H4 (cell line): ENCODE measurements at regions not wholly inside any gene's neighbourhood (a gene's known extent, or its start where the extent isn't known, plus 50 kb on each side); places are given as distances from the start of the nearest gene placed in this dataset.
A peak's percentile ranks its signal among the peaks of the same experiment; 100 is the strongest.
"Not testable (repeated sequence)": the region's sequence is repeated elsewhere in the genome, so short reads cannot be mapped to it uniquely, and the experiment has no call there.

Source experiments
- DNase-seq: peaks from one replicate; pipeline ENCODE4 v3.0.0-alpha.2; 2015; ENCODE audit warnings: low spot score

GRCh38 chr13:106099765-106100164, 435.7 kb downstream of the EFNB2 start:
- no peak for DNase-seq

GRCh38 chr13:106098778-106099177, 436.7 kb downstream of the EFNB2 start:
- no peak for DNase-seq

GRCh38 chr13:106096661-106097092, 438.8 kb downstream of the EFNB2 start:
- DNase-seq = no peak

GRCh38 chr13:106095919-106096318, 439.5 kb downstream of the EFNB2 start:
- no peak for DNase-seq

- no peak for DNase-seq
Measured at GRCh38 chr13:106095406-106095805, 440.1 kb downstream of the EFNB2 start.

GRCh38 chr13:106090001-106090400, 445.5 kb downstream of the EFNB2 start:
- DNase-seq = no peak

GRCh38 chr13:106089261-106089980, 446.0 kb downstream of the EFNB2 start:
- DNase-seq = no peak

- DNase-seq = no peak
Measured at GRCh38 chr13:106088085-106088484, 447.4 kb downstream of the EFNB2 start.

GRCh38 chr13:106087201-106087600, 448.3 kb downstream of the EFNB2 start:
- no peak for DNase-seq

GRCh38 chr13:106083620-106084350, 451.7 kb downstream of the EFNB2 start:
- DNase-seq = peak; percentile 24

GRCh38 chr13:106081221-106081620, 454.2 kb downstream of the EFNB2 start:
- not testable (repeated sequence) for DNase-seq

GRCh38 chr13:106078191-106078590, 457.3 kb downstream of the EFNB2 start:
- DNase-seq = no peak

- DNase-seq = no peak
Measured at GRCh38 chr13:106077017-106077416, 458.4 kb downstream of the EFNB2 start.

- DNase-seq = no peak
Measured at GRCh38 chr13:106072014-106072413, 463.4 kb downstream of the EFNB2 start.

GRCh38 chr13:106063591-106064313, 471.7 kb downstream of the EFNB2 start:
- DNase-seq = peak; percentile 11

GRCh38 chr13:106061781-106062180, 473.7 kb downstream of the EFNB2 start:
- no peak for DNase-seq

GRCh38 chr13:106056851-106057250, 478.6 kb downstream of the EFNB2 start:
- DNase-seq = no peak

- no peak for DNase-seq
Measured at GRCh38 chr13:106052200-106052767, 483.2 kb downstream of the EFNB2 start.

GRCh38 chr13:106049171-106049570, 486.3 kb downstream of the EFNB2 start:
- DNase-seq = no peak

GRCh38 chr13:106048386-106048785, 487.1 kb downstream of the EFNB2 start:
- DNase-seq = no peak

- DNase-seq = no peak
Measured at GRCh38 chr13:106047859-106048258, 487.6 kb downstream of the EFNB2 start.

- DNase-seq = no peak
Measured at GRCh38 chr13:106042996-106043581, 492.4 kb downstream of the EFNB2 start.
